Transverse colon (tissue), 3 donors: ENCODE measurements at regions not wholly inside any gene's neighbourhood (a gene's known extent, or its start where the extent isn't known, plus 50 kb on each side); places are given as distances from the start of the nearest gene placed in this dataset.

Experiments used
- CTCF ChIP-seq, 5 experiments: fragments of 200-600 bp in 3 of 5; fragments of 450-650 bp in 2 of 5; sonication (generic) in 3 of 5; IDR thresholded peaks; 1 replicate in 2 of 5; 2 replicates in 3 of 5; pipeline ENCODE4 v1.5.1; 2016 to 2017; ENCODE audit warnings: antibody characterized with exemption in 5 of 5, inconsistent platforms in 3 of 5, mild to moderate bottlenecking in 2 of 5, moderate library complexity in 1 of 5
- EP300 ChIP-seq: sonication (generic); formaldehyde crosslinking; IDR thresholded peaks from one replicate; pipeline ENCODE4 v1.6.1; 2017; ENCODE audit warnings: antibody characterized with exemption, low read depth

DNA sequence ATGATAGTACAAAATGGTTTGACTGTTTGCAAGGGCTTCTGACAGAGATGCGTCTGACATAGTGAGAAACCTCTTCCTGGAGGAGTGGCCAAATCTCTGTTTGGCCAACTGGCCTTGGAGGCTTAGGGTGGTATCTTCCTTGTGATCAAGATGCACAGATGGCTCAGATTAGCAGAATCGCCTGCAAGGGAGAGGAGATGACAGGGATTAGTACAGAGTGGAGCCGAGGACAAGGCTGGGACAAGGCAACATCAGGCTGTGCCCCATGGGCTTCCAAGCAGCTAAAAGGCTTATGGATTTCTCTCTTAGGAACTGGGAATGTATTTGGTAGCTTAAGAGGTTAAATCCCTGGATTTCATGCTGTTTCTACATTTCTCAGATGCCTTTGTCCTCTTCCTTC, 379.1 kb downstream of the SIPA1L2 start:
- TF ChIP-seq EP300 (no peak), CTCF (IDR thresholded peaks at IDR 0.05) (no peak)
